Liver (tissue), 8 donors: ENCODE measurements at regions not wholly inside any gene's neighbourhood (a gene's known extent, or its start where the extent isn't known, plus 50 kb on each side); places are given as distances from the start of the nearest gene placed in this dataset.

Experiments
- DNase-seq: peaks from one replicate; pipeline ENCODE4 v3.0.0-alpha.2; 2017; ENCODE audit warnings: low spot score
- H3K27ac ChIP-seq, 2 donors: one replicate each; pipeline ENCODE4 v1.7.0; 2013; ENCODE audit warnings: inconsistent platforms in 2 of 2, low read length in 2 of 2, control low read depth in 1 of 2, low read depth in 1 of 2, mild to moderate bottlenecking in 1 of 2
- H3K27me3 ChIP-seq, 4 donors: one replicate each; pipeline versions ENCODE4 v1.6.1 to v1.7.0; 2013; ENCODE audit warnings: low read length in 3 of 4, inconsistent platforms in 1 of 4, mild to moderate bottlenecking in 1 of 4, moderate library complexity in 1 of 4; ENCODE audit not compliant: control insufficient read depth in 4 of 4, insufficient read depth in 4 of 4
- H3K36me3 ChIP-seq, 4 donors: one replicate each; pipeline versions ENCODE4 v1.6.1 to v1.7.0; 2013; ENCODE audit warnings: low read length in 3 of 4, mild to moderate bottlenecking in 3 of 4, low read depth in 1 of 4, moderate library complexity in 1 of 4; ENCODE audit not compliant: control insufficient read depth in 4 of 4, insufficient read depth in 3 of 4
- H3K4me1 ChIP-seq, 4 donors: one replicate each; pipeline versions ENCODE4 v1.6.1 to v1.7.0; 2013; ENCODE audit warnings: low read length in 3 of 4, mild to moderate bottlenecking in 3 of 4, moderate library complexity in 1 of 4; ENCODE audit not compliant: control insufficient read depth in 4 of 4, insufficient read depth in 4 of 4
- H3K4me3 ChIP-seq, 3 donors: one replicate each; pipeline versions ENCODE4 v1.6.1 to v1.7.0; 2013; ENCODE audit warnings: low read length in 3 of 3, control low read depth in 1 of 3, low read depth in 1 of 3, mild to moderate bottlenecking in 1 of 3
- H3K9ac ChIP-seq, 2 donors: one replicate each; pipeline ENCODE4 v1.7.0; 2013; ENCODE audit warnings: low read length in 2 of 2, mild to moderate bottlenecking in 2 of 2, moderate library complexity in 2 of 2, control low read depth in 1 of 2, low read depth in 1 of 2
- H3K9me3 ChIP-seq, 4 donors: one replicate each; pipeline versions ENCODE4 v1.6.1 to v1.7.0; 2013; ENCODE audit warnings: low read length in 3 of 4; ENCODE audit not compliant: control insufficient read depth in 4 of 4
- EGR1 ChIP-seq, 2 donors: IDR thresholded peaks; 2 replicates each; pipeline ENCODE4 v1.6.1; 2016 to 2018; ENCODE audit warnings: antibody characterized with exemption in 2 of 2, low read depth in 2 of 2
- FOXA1 ChIP-seq: IDR thresholded peaks from 2 replicates; pipeline ENCODE4 v1.6.1; 2016; ENCODE audit warnings: antibody characterized with exemption
- FOXA2 ChIP-seq: IDR thresholded peaks from 2 replicates; pipeline ENCODE4 v1.6.1; 2016; ENCODE audit warnings: antibody characterized with exemption
- GABPA ChIP-seq, 2 donors: IDR thresholded peaks in 1 of 2; conservative IDR thresholded peaks in 1 of 2; 2 replicates each; pipeline ENCODE4 v1.6.1; 2016; ENCODE audit warnings: antibody characterized with exemption in 2 of 2, mild to moderate bottlenecking in 1 of 2, moderate library complexity in 1 of 2
- HNF4A ChIP-seq, 2 donors: conservative IDR thresholded peaks; 2 replicates each; pipeline ENCODE4 v1.6.1; 2016; ENCODE audit warnings: antibody characterized with exemption in 2 of 2, mild to moderate bottlenecking in 2 of 2
- HNF4G ChIP-seq: IDR thresholded peaks from 2 replicates; pipeline ENCODE4 v1.6.1; 2016; ENCODE audit warnings: antibody characterized with exemption
- JUND ChIP-seq, 2 donors: IDR thresholded peaks; 2 replicates each; pipeline ENCODE4 v1.6.1; 2016; ENCODE audit warnings: antibody characterized with exemption in 2 of 2
- MAX ChIP-seq: IDR thresholded peaks from 2 replicates; pipeline ENCODE4 v1.6.1; 2016; ENCODE audit warnings: antibody characterized with exemption
- NR2F2 ChIP-seq: IDR thresholded peaks from 2 replicates; pipeline ENCODE4 v1.6.1; 2016; ENCODE audit warnings: antibody characterized with exemption
- RAD21 ChIP-seq, 2 donors: IDR thresholded peaks; 2 replicates each; pipeline ENCODE4 v1.6.1; 2016; ENCODE audit warnings: antibody characterized with exemption in 2 of 2, mild to moderate bottlenecking in 2 of 2
- REST ChIP-seq: IDR thresholded peaks from 2 replicates; pipeline ENCODE4 v1.6.1; 2016; ENCODE audit warnings: antibody characterized with exemption, mild to moderate bottlenecking
- RXRA ChIP-seq, 2 donors: IDR thresholded peaks; 2 replicates each; pipeline ENCODE4 v1.6.1; 2017 to 2018; ENCODE audit warnings: antibody characterized with exemption in 2 of 2, mild to moderate bottlenecking in 1 of 2
- SP1 ChIP-seq: IDR thresholded peaks from 2 replicates; pipeline ENCODE4 v1.6.1; 2018; ENCODE audit warnings: antibody characterized with exemption, mild to moderate bottlenecking
- TAF1 ChIP-seq: conservative IDR thresholded peaks from 2 replicates; pipeline ENCODE4 v1.6.1; 2016; ENCODE audit warnings: antibody characterized with exemption, mild to moderate bottlenecking
- YY1 ChIP-seq: IDR thresholded peaks from 2 replicates; pipeline ENCODE4 v1.6.1; 2016; ENCODE audit warnings: antibody characterized with exemption, mild to moderate bottlenecking
- WGBS: extraction: QIAGEN DNeasy Blood & Tissue Kit; methylation state at CpG from one replicate; pipeline ENCODE4 v1.1.7; 2013; 5-methylcytosine and 5-hydroxymethylcytosine counted together
- TF ChIP-seq, protein P1 (sequence below): fragments of 150-350 bp; IDR thresholded peaks from 2 replicates; pipeline ENCODE4 v1.5.1; 2017; ENCODE audit warnings: improper control_type of control experiment, low read depth, low read length; ENCODE audit not compliant: missing input control
- TF ChIP-seq, protein P2 (sequence below): IDR thresholded peaks from 2 replicates; pipeline ENCODE4 v1.6.1; 2016; ENCODE audit warnings: antibody characterized with exemption
- donor health status: healthy.
- donor health status: healthy.
- donor health status: healthy.
- donor health status: healthy.
- donor health status: healthy.

GRCh38 chr5:153360860-153361259, 129.6 kb upstream of the GRIA1 start:
- Histone ChIP-seq H3K9me3 (peaks cover 0 to 2% (median 0%) of the 10 kb centered on the region in 4 donors), H3K4me3 (no peak overlapping the region), H3K4me1 (no peaks in the 10 kb centered on the region), H3K27me3 (no peaks in the 10 kb centered on the region), H3K9ac (no peak overlapping the region), H3K27ac (no peak overlapping the region), H3K36me3 (no peaks in the 10 kb centered on the region)
- TF ChIP-seq MAX (no peak), FOXA2 (no peak), TAF1 (no peak), HNF4G (no peak), NR2F2 (no peak), RXRA (IDR thresholded peaks at IDR 0.05) (no peak), YY1 (no peak), GABPA (IDR thresholded peaks at IDR 0.05 in 1 of 2, conservative IDR thresholded peaks at IDR 0.05 in 1 of 2) (no peak), EGR1 (IDR thresholded peaks at IDR 0.05; ENCODE audit: low read depth in 2 of 2) (no peak), RAD21 (IDR thresholded peaks at IDR 0.05) (no peak), HNF4A (conservative IDR thresholded peaks at IDR 0.05) (no peak), JUND (IDR thresholded peaks at IDR 0.05) (no peak), REST (no peak)
- TF ChIP-seq, protein P1, sequence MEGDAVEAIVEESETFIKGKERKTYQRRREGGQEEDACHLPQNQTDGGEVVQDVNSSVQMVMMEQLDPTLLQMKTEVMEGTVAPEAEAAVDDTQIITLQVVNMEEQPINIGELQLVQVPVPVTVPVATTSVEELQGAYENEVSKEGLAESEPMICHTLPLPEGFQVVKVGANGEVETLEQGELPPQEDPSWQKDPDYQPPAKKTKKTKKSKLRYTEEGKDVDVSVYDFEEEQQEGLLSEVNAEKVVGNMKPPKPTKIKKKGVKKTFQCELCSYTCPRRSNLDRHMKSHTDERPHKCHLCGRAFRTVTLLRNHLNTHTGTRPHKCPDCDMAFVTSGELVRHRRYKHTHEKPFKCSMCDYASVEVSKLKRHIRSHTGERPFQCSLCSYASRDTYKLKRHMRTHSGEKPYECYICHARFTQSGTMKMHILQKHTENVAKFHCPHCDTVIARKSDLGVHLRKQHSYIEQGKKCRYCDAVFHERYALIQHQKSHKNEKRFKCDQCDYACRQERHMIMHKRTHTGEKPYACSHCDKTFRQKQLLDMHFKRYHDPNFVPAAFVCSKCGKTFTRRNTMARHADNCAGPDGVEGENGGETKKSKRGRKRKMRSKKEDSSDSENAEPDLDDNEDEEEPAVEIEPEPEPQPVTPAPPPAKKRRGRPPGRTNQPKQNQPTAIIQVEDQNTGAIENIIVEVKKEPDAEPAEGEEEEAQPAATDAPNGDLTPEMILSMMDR = no peak
- no peak for DNase-seq
- WGBS = 92% methylated on average over 1 of the region's 1 CpG

DNA sequence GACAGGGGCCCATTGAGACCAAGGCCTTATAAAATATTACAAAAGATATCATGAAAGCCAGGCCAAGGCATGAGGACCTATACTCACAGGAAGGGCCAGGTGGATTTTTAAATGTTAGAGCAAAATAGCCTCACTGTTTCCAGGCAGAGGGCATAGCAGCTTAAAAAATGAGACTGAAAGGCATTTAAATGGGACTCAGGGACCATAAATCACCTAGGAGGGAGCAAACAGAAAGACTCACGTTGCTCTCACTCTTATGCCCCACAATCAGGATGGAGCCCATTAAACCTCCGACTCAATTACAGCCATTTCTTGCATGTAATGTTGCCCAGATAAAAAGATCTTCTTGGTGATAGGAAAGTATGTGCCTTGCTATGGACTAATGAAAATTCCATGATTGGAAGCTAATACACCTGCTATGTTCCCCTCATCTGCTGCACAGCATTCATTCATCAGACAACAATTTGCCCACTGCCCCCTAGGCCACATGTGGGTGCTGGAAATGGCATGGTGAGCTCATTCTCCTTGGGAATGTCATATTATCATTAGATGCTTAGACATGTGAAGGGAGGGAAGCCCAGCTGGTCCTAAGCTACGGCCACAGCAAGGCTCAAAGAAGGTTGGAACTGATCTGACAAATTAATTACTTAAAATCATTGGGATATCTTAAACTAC, 128.6 kb upstream of the GRIA1 start:
- Histone ChIP-seq H3K9ac (no peak overlapping the region), H3K36me3 (no peaks in the 10 kb centered on the region), H3K4me3 (no peak overlapping the region), H3K27ac (no peak overlapping the region), H3K9me3 (peaks cover 0 to 2% (median 0%) of the 10 kb centered on the region in 4 donors), H3K27me3 (no peaks in the 10 kb centered on the region), H3K4me1 (no peaks in the 10 kb centered on the region)
- no peak for DNase-seq
- WGBS = 63% methylated on average over 3 of the region's 3 CpGs
- TF ChIP-seq HNF4A (conservative IDR thresholded peaks at IDR 0.05) (no peak), SP1 (no peak), EGR1 (IDR thresholded peaks at IDR 0.05; ENCODE audit: low read depth in 2 of 2) (no peak), RXRA (IDR thresholded peaks at IDR 0.05) (no peak), REST (no peak), MAX (no peak), FOXA2 (no peak), FOXA1 (no peak), JUND (IDR thresholded peaks at IDR 0.05) (no peak), NR2F2 (no peak), YY1 (no peak)
- TF ChIP-seq, protein P1 = no peak
- TF ChIP-seq, protein P2, sequence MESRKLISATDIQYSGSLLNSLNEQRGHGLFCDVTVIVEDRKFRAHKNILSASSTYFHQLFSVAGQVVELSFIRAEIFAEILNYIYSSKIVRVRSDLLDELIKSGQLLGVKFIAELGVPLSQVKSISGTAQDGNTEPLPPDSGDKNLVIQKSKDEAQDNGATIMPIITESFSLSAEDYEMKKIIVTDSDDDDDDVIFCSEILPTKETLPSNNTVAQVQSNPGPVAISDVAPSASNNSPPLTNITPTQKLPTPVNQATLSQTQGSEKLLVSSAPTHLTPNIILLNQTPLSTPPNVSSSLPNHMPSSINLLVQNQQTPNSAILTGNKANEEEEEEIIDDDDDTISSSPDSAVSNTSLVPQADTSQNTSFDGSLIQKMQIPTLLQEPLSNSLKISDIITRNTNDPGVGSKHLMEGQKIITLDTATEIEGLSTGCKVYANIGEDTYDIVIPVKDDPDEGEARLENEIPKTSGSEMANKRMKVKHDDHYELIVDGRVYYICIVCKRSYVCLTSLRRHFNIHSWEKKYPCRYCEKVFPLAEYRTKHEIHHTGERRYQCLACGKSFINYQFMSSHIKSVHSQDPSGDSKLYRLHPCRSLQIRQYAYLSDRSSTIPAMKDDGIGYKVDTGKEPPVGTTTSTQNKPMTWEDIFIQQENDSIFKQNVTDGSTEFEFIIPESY = no peak
